H1 (cell line): ENCODE measurements at regions not wholly inside any gene's neighbourhood (a gene's known extent, or its start where the extent isn't known, plus 50 kb on each side); places are given as distances from the start of the nearest gene placed in this dataset.

Experiments used
- CHD7 ChIP-seq: fragments of 300-600 bp; sonication (generic); IDR thresholded peaks from 2 replicates; pipeline ENCODE4 v1.7.1; 2012; ENCODE audit warnings: low read length, moderate library complexity, mild to moderate bottlenecking, inconsistent platforms; ENCODE audit not compliant: insufficient replicate concordance

- no peak for TF ChIP-seq CHD7
- TF ChIP-seq, all 59 proteins: peak for 3
These were observed 118.0 kb upstream of the RAI14 start (continued) for GRCh38 chr5:34538026-34538672.
